Lung (tissue), 11 donors: ENCODE measurements at regions not wholly inside any gene's neighbourhood (a gene's known extent, or its start where the extent isn't known, plus 50 kb on each side); places are given as distances from the start of the nearest gene placed in this dataset.

Experiments
- ATAC-seq: fragments of 200-7000 bp; cut with Tn5 transposase; one replicate; pipeline ENCODE4 v1.9.1; 2020; ENCODE audit warnings: moderate number of reproducible peaks; ENCODE audit not compliant: insufficient read depth, low FRiP score
- DNase-seq, 3 donors: peaks; one replicate each; pipeline ENCODE4 v3.0.0-alpha.2; 2013 to 2017
- H3K27ac ChIP-seq, 2 donors: one replicate each; pipeline ENCODE4 v1.5.1; 2013; ENCODE audit warnings: mild to moderate bottlenecking in 2 of 2, moderate library complexity in 2 of 2, control low read depth in 1 of 2, inconsistent platforms in 1 of 2, low read depth in 1 of 2, low read length in 1 of 2
- H3K27me3 ChIP-seq, 3 donors: one replicate each; pipeline ENCODE4 v1.5.1; 2013; ENCODE audit warnings: low read length in 2 of 3; ENCODE audit not compliant: control insufficient read depth in 3 of 3, insufficient read depth in 3 of 3
- H3K36me3 ChIP-seq, 4 donors: one replicate each; pipeline ENCODE4 v1.5.1; 2013; ENCODE audit warnings: low read length in 4 of 4, mild to moderate bottlenecking in 1 of 4, moderate library complexity in 1 of 4; ENCODE audit not compliant: control insufficient read depth in 4 of 4, insufficient read depth in 4 of 4
- H3K4me1 ChIP-seq, 5 donors: one replicate each; pipeline ENCODE4 v1.5.1; 2013; ENCODE audit warnings: low read length in 5 of 5, mild to moderate bottlenecking in 2 of 5, moderate library complexity in 1 of 5; ENCODE audit not compliant: control insufficient read depth in 5 of 5, insufficient read depth in 5 of 5
- H3K4me3 ChIP-seq: one replicate; pipeline ENCODE4 v1.5.1; 2013; ENCODE audit warnings: mild to moderate bottlenecking, control low read depth, moderate library complexity
- H3K9ac ChIP-seq, 2 donors: one replicate each; pipeline ENCODE4 v1.5.1; 2013; ENCODE audit warnings: low read length in 2 of 2, control low read depth in 1 of 2; ENCODE audit not compliant: insufficient read depth in 1 of 2
- H3K9me3 ChIP-seq, 4 donors: one replicate each; pipeline ENCODE4 v1.5.1; 2013; ENCODE audit warnings: low read length in 3 of 4, mild to moderate bottlenecking in 1 of 4, moderate library complexity in 1 of 4; ENCODE audit not compliant: control insufficient read depth in 4 of 4, insufficient read depth in 3 of 4
- CTCF ChIP-seq: IDR thresholded peaks from 2 replicates; pipeline ENCODE4 v1.5.1; 2012; ENCODE audit warnings: mild to moderate bottlenecking; ENCODE audit errors: control extremely low read depth, extremely low read depth
- WGBS, 2 donors: extraction: QIAGEN DNeasy Blood & Tissue Kit; methylation state at CpG; one replicate each; pipeline ENCODE4 v1.1.7; 2013; 5-methylcytosine and 5-hydroxymethylcytosine counted together
- donor health status: control.
- donor health status: control.
- donor health status: Bipolar disorder and iron deficiency.
- donor health status: healthy.
- donor health status: DM: yes; HTN: yes; CAD: no.

GRCh38 chr7:50217401-50217800 is 87.1 kb upstream of the IKZF1 start:
- DNase-seq, result no peak
- H3K4me1 ChIP-seq, result peaks cover 0 to 4% (median 0%) of the 10 kb centered on the region in 5 donors
- no peaks in the 10 kb centered on the region for H3K36me3 ChIP-seq
- no peak overlapping the region for H3K4me3 ChIP-seq
- TF ChIP-seq CTCF, result no peak
- WGBS, 2 donors, result 59 to 77% methylated on average over 4 of the region's 4 CpGs
- H3K9ac ChIP-seq, result no peak overlapping the region
- ATAC-seq, result no peak
- no peak overlapping the region for H3K27ac ChIP-seq
- no peaks in the 10 kb centered on the region for H3K27me3 ChIP-seq
- peaks cover 0 to 3% (median 0%) of the 10 kb centered on the region in 4 donors for H3K9me3 ChIP-seq

GRCh38 chr7:50216626-50217025 is 87.9 kb upstream of the IKZF1 start:
- no peaks in the 10 kb centered on the region for H3K36me3 ChIP-seq
- peaks cover 0 to 4% (median 0%) of the 10 kb centered on the region in 5 donors for H3K4me1 ChIP-seq
- H3K27me3 ChIP-seq, result no peaks in the 10 kb centered on the region
- DNase-seq, result no peak
- no peak for TF ChIP-seq CTCF
- H3K27ac ChIP-seq, result no peak overlapping the region
- WGBS, 2 donors, result 72 to 77% methylated on average over 5 of the region's 5 CpGs
- peaks cover 0 to 4% (median 0%) of the 10 kb centered on the region in 4 donors for H3K9me3 ChIP-seq
- H3K4me3 ChIP-seq, result no peak overlapping the region
- no peak overlapping the region for H3K9ac ChIP-seq
- ATAC-seq, result no peak

- DNase-seq (no peak), ATAC-seq (no peak)
- H3K4me1 ChIP-seq, result peaks cover 0 to 4% (median 0%) of the 10 kb centered on the region in 5 donors
- H3K27ac ChIP-seq, result no peak overlapping the region
- TF ChIP-seq CTCF, result no peak
- no peaks in the 10 kb centered on the region for H3K36me3 ChIP-seq
- no peaks in the 10 kb centered on the region for H3K27me3 ChIP-seq
- no peak overlapping the region for H3K9ac ChIP-seq
- WGBS, 2 donors, result 87 to 90% methylated on average over 8 of the region's 8 CpGs
- H3K9me3 ChIP-seq, result peaks cover 0 to 4% (median 0%) of the 10 kb centered on the region in 4 donors
- H3K4me3 ChIP-seq, result no peak overlapping the region
These were observed 89.7 kb upstream of the IKZF1 start for GRCh38 chr7:50214771-50215170.

GRCh38 chr7:50214126-50214670 is 90.3 kb upstream of the IKZF1 start:
- Histone ChIP-seq H3K4me1 (peaks cover 0 to 4% (median 0%) of the 10 kb centered on the region in 5 donors), H3K9me3 (peaks cover 0 to 4% (median 0%) of the 10 kb centered on the region in 4 donors), H3K36me3 (no peaks in the 10 kb centered on the region), H3K27me3 (no peaks in the 10 kb centered on the region), H3K9ac (no peak overlapping the region), H3K27ac (no peak overlapping the region), H3K4me3 (no peak overlapping the region)
- DNase-seq (no peak), ATAC-seq (no peak)
- WGBS, 2 donors, result 50 to 70% methylated on average over 2 of the region's 2 CpGs
- TF ChIP-seq CTCF, result no peak
